C1 segment of cervical spinal cord (tissue), 14 donors: ENCODE measurements at regions not wholly inside any gene's neighbourhood (a gene's known extent, or its start where the extent isn't known, plus 50 kb on each side); places are given as distances from the start of the nearest gene placed in this dataset.
"Not testable (repeated sequence)": the region's sequence is repeated elsewhere in the genome, so short reads cannot be mapped to it uniquely, and the experiment has no call there.

ENCODE experiments used
- DNase-seq, 14 donors: peaks; one replicate each; lab custom pipeline; 2025; lab: John Stamatoyannopoulos, UW

DNA sequence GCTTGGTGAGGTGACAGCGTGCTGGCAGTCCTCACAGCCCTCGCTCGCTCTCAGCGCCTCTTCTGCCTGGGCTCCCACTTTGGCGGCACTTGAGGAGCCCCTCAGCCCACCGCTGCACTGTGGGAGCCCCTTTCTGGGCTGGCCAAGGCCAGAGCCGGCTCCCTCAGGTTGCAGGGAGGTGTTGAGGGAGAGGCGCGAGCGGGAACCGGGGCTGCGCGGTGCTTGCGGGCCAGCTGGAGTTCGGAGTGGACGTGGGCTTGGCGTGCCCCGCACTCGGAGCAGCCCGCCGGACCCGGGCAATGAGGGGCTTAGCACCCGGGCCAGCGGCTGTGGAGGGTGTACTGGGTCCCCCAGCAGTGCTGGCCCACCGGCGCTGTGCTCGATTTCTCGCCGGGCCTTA is 134.2 kb upstream of the BASP1 start:
- not testable (repeated sequence) for DNase-seq

DNA sequence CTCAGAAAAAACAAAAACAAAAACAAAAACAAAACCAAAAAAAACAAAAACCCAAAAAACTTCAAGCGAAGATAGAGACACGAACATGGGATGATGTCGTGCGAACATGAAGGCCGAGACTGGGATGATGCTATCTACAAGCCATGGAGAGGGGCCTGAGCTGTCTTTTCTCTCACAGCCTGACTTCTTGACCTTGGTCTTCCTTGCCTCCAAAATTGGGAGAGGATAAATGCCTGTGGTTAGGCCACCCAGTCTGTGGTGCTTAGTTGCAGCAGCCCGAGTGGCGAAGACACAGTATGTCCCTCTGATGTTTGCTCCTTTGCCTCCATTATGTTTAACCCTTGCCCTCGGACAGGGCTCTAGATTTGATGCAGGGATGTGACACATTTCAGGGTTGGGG is 130.4 kb upstream of the BASP1 start:
- DNase-seq: no peak

DNA sequence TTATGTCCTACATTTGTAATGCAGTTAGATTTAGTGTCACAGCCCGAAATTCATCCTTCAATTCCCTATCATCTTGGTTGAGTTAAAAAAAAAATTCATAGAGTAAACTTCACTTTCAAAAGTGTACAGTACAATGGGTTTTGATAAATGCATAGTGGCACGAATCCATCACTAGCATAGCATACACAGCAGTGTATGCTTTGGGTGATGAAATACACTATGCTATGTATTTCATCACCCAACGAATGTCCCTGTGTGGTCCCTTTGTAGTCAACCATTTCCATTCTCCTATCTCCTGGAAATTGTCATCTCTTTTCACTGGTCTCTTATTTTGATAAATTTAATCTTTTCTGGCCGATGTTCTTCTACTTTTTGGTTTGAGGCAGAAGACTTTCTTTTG is 129.4 kb upstream of the BASP1 start:
- no peak for DNase-seq

DNA sequence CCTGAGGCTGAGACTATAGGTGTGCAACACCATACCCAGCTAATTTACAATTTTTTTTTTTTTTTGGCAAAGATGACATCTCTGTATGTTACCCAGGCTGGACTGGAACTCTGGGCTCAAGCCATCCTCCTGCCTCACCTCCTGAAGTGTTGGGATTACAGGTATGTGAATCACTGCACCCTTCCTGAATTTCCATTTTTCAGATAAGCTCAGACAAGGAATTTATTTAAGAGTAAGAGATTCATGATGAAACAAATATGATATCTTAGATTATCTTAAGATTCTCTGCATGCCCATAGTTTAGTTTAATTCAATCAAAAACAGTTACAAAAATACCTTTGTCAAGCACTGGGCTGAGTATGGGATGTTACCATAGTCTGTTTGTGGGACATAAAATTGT is 128.4 kb upstream of the BASP1 start:
- no peak for DNase-seq

DNA sequence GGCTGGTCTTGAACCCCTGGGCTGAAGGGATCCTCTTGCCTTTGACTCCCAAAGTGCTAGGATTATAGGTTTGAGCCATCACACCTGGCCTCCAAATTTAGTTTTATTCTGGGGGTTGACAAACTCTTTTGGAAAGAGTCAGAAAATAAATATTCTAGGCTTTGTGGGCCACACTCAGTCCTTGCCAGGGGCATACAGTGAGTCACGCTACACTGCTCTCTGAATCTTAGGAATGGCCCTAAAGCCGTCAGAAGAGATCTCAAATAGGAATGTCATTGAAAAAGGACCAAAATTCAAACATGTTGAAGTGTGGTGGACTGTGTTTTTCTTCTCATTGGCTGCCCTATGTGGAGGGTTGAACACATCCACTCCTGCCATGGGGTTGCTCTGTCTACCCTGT is 127.7 kb upstream of the BASP1 start:
- DNase-seq: no peak

DNA sequence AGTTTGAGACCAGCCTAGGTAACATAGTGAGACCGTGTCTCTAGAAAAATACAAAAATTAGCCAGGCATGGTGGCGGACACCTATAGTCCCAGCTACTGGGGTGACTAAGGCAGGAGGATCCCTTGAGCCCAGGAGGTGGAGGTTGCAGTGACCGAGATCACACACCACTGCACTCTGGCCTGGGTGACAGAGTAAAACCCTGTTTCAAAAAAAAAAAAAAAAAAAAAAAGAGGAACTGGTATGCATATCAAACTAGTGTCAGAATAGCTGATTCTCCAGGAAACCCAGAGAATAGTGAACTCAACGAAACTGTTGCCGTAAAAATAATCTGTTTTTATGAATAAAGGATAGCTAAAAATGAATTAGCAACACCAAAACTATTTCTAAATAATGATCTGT is 126.6 kb upstream of the BASP1 start:
- DNase-seq: no peak

DNA sequence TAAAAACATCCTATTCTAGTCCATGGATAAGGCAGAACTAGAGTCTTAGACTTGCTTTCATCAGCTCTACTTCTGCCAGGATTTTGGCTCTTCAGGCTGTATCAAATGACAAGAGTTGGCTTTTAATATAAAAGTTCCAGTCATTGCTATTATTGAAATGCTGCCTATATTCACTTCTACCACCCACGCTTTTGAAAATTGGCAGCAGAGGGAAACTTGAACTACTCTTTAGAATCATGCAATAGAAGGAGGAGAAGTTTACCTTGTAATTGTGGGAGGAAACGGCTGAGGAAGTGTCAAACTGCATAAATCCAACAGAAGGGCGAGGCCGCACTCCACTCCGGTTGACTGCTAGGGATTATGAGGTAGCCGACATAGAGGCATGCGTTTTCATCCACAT is 122.6 kb upstream of the BASP1 start:
- DNase-seq: no peak

DNA sequence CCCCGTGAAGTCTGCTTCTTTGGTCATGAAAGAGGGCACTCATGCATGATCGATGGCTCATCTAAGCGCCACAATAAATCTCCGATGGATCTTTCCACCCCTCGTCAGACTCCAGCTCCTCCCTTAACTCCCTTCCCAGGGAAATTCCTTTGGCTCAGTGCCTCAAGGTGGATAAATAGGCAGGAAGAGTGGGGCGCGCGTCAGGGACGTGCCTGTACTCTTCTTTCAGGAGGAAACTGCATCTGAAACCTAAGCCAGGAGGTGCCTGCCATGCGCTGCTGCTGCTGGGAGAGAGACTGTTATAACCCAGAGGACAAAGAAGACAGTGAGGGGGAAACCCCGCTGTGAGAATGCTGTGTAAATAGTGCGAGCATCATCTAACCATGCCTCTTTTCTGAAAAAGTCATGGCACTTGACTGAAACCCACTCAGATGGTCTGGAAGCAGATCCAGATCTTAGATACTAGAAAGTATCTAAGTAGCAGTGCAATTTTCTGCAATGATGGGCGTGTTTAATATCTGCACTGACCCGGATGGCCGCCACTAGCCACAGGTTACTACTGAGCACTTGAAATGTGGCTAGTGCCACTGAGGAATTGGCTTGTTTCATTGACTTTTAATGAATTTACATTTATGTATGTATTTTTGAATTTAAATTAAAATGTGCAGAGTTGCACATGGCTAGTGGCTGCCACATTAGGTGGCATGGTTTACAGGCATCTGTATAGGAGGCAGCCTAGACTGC is 120.3 kb upstream of the BASP1 start:
- no peak for DNase-seq

DNA sequence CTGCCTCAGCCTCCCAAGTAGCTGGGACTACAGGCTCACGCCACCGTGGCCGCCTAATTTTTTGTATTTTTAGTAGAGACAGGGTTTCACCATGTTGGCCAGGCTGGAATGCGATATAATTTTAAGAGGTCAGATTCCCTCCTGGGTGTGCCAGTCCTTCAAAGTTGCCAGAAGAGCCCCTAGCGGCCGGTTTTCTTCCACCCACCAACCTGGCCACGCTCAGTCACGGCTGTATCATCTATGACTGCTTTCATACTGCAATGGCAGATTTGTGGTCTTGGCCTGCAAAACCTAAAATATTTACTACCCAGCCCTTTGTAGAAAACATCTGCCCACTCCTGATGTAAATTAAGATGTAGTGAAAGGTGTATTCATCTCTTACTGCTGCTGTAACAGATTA is 117.5 kb upstream of the BASP1 start:
- no peak for DNase-seq

DNA sequence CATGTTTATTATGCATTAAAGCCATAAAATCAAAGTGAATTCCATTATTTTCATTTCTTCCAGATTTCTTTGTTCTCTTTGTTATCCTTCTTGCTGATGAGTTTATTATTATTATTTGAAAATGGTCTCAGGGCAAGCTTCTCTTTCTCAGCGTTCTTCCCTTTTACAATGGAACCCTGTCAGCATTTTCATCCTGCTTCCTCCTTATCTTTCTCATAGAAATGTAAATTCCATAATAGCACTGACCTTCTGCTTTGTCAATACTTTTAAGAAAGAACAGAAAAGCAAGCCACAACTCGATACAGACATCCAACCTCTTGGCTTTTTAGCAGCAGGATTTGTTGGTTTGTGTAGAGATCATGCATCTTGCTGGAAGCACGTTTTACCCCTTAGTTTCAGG is 114.0 kb upstream of the BASP1 start:
- no peak for DNase-seq

DNA sequence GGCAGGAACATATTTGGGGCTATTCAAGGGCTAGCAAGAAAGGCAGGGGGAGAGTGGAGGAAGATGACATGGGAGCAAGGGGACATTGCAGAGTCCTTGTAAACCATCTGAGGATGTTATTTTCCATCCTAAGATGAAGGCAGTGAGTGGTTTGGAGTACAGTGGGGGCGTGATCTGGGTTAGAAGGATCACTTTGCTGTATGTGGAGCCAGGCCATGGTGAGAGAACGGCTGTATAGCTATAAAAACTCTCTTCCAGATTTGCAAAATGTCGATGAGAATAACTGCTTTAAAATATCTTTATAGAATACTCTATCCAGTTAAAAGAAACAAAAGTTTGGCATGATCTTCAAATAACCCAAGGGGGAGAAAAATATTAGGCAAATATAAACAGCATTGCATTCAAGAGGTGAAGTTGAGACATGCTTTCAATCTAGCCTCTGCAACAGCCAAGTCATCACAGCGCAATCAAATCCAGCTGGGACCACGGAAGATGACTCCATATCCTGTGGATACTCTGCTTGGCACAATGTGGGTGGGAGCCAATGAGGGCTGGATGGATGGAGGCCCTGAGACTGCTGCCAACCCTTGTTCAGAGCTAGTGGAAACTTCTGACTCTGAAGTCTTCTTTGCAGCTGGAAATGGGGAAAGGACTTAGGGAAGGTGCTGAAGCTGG is 111.5 kb upstream of the BASP1 start:
- DNase-seq: peak in 1 of 14 donors; percentile 11

DNA sequence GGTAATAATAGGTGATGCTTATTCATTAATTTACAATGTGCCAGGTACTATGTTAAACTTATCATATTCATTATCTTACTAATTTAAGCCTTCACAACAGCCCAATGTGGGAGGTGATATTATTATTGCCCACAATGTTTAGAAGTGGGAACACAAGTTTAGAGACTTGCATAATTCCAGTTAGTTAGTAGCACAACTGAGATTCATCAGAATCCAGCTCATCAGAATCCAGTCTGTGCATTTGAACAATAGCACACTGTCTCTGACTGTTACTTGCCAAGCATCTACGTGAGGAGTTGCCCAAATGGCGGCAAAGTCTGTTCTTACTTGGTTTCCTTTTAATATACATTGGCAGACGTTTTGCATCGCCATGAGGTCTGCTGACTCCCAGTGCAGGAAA is 110.9 kb upstream of the BASP1 start:
- no peak for DNase-seq

DNA sequence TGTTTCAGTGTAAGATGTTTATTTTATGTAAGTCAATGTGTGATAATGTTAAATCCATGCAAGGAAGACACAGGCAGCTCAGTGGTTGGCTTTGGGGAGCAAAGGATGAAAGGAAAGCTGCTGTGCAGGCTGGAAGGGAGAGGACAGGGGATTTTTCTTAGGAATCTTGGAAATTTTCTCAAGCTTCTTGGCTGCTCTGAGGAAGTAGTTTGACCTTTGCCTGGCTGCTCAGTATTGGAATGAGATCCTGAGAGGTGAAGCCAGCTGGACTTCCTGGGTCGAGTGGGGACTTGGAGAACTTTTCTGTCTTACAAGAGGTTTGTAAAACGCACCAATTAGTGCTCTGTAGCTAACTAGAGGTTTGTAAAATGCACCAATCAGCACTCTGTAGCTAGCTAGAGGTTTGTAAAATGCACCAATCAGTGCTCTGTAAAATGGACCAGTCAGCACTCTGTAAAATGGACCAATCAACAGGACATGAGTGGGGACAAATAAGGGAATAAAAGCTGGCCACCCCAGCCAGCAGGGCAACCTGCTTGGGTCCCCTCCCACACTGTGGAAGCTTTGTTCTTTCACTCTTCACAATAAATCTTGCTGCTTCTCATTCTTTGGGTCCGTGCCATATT is 105.2 kb upstream of the BASP1 start:
- DNase-seq: not testable (repeated sequence)

DNA sequence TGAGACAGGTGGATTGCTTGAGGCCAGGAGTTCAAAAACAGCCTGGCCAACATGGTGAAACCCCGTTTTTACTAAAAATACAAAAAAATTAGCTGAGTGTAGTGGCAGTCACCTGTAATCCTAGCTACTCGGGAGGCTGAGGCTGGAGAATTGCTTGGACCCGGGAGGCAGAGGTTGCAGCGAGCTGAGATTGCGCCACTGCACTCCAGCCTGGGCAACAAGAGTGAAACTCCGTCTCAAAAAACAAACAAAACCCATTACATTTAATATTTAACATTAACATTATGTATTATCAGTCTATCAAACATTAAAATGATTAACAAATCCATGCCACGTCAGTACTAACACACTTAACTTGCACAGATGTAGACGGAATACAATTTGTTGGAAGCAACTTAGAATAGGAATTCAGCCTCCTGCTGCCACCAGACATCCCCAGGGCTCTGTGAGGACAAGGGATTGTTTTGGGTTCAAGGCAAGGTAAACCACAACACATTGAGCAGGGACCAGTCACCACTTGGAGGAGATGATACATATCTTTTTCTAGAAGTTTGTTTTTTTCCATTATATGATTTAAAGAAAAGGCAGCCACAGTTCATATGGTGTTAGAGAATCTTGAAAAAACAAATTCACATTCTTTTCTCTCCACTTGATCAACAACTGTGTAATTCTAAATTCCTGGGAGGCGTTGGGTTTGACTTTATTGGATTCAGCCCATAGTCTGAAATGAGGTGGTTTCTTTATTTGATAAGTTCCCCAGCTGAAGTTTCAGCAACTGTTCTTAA is 104.1 kb upstream of the BASP1 start:
- DNase-seq: no peak

DNA sequence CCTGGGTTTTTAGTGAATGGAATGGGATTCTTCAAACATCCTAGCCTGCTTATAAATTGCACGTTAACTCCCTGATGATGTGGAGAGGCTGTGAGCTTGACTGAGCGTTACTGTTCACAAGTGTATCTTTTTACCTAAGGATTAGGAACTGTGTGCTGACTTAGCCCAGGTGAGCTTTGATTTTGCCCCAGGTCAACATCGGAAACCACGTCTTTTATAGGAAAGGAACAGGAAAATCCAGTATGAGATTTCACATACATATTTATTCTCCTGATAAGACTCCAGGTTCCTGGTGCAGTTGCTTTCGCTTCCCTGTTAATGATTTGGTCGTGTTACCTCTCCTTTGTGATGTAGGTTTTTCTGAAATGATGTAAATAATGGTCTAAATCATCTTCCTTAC is 103.2 kb upstream of the BASP1 start:
- no peak for DNase-seq

DNA sequence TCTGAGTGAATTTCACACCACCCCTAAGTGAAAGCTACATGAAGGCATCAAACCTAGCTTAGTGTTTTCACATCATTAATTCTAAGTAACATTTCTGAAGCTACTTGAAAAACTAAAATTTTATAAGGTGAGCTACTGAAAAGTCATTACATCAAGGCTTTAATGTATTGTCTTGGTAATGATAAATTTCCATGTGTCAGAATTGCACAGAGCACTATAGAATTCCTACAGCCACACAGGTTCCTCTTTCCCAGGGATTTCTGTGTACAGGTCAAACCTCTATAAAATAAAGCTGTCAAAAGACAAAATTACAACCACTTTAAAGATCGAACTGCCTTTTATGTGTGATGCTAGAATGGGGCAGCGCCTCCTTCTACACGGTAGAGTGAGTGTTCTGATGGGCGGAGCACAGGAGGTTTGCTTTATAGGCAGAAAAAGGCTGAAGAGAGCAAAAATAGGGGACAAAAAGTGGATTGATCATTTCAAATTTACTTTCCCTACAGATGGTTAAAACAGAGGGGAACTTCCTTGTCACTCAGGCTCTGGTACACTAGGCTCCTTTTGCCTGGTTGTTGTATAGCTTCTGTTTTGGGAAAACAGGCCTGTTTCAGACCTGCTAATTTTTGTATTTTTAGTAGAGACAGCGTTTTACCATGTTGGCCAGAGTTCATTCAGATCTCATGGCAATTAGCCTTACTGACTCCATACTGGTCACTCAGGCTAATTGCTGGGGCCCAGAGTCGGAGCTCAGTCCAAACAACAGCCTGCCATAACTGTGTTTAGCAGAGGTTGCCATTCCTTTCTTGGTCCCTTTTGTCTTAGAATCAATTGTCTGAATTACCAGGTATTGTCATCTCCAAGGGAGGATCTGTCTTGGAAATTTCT is 102.5 kb upstream of the BASP1 start:
- DNase-seq: no peak

DNA sequence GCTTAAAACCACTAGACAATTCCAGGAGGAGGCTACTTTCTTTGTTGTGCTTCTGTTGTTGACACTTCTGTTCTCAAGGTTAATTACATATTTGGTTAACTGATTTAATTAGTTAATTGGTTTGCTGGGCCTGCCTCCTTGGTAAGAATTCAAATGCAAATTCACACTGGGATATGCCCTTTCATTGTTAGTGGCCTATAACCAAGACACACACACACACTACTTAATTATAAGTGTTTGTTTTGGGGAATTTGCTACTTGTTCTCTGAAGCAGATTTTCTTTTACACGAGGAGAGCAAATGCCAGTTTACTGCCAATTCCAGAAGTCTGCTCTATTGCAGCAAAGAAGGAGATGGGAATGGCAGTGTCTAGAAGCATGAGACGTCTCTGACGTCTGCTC is 101.6 kb upstream of the BASP1 start:
- no peak for DNase-seq

DNA sequence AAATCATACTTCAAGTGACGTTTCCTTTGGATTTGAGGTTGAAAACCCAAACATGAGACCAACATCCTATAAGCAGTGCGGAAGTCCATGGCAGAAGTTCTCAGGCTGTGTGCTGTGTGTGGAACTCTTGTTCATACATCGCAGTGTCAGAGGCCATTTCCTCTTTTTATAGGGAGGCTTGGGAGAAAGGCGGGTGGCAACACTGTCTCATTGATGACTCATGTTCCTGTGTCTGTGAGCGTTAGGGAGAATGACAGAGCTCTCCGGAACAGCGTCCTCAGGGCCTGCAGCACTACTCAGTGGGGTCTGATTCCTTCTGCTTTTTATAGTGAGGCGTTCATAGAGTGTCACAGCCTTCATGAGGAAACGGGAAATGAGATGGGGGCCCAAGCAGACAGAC is 98.8 kb upstream of the BASP1 start:
- peak in 9 of 14 donors; percentile 7 to 55 (median 24) for DNase-seq

DNA sequence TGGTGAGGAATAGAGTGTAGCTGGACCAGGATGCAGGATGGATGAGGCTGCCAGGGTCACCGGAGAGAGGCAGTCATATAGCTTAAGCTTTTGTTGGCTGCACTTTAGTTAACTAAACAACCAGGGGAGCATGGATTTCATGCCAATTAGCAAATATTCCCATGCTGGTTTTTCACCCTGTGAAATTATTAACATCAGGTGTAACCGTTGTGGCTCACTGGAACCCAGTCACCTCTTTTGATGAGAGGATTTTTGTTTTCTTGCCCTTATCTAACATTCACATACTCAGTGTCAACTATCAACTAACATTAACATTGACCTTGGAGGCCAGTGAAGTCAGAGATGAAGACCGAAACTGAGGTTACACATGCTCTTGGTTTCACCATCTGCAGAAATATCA is 97.2 kb upstream of the BASP1 start:
- no peak for DNase-seq

DNA sequence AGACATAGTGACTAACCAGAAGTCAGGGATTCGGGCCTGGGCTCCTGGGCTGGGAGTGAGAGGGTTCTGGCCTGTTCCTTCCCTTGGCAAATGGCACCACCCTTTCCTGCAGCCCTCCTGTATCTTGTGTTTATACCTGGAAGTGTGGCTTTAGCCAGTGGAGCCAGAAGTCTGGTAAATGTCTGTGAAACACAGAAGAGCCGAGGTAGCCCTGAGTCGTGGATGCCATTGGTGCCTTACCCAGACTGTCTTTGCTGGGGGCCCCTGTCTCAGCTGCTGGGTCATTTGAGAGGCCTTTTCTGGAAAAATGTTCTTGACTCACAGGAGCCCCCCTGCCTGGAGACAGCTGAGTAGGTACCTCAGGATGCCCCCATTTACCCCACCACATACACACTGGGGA is 95.7 kb upstream of the BASP1 start:
- no peak for DNase-seq

DNA sequence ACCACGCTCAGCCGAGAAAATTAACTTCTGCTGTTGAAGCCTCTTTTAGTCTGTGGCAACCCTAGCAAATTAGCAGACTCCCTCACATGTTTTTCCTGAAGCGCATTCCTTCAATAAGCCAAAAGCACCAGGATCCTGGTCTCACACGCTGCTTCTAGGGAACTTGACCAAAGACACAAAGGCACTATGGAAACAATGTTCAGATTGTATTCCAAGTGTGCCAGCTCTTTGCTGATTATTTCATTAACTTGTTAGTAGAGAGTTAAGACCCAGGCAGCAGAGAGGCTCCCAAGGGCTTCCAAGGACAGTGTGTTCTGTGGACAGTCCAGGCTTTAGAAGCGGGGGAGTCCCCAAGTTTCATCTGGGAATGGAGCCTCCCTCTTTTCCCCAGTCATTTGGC is 94.4 kb upstream of the BASP1 start:
- no peak for DNase-seq
